Gastroesophageal sphincter (tissue), 3 donors: ENCODE measurements at regions not wholly inside any gene's neighbourhood (a gene's known extent, or its start where the extent isn't known, plus 50 kb on each side); places are given as distances from the start of the nearest gene placed in this dataset.

Experiments
- POLR2A ChIP-seq, 2 donors: fragments of 450-650 bp; IDR thresholded peaks; one replicate each; pipeline ENCODE4 v1.6.1; 2017; ENCODE audit warnings: antibody characterized with exemption in 2 of 2, mild to moderate bottlenecking in 2 of 2, moderate library complexity in 1 of 2
- TF ChIP-seq, protein P1 (sequence below), 4 experiments: fragments of 200-600 bp in 2 of 4; fragments of 450-650 bp in 2 of 4; sonication (generic) in 1 of 4; IDR thresholded peaks; one replicate each; pipeline ENCODE4 v1.5.1; 2017 to 2019; ENCODE audit warnings: antibody characterized with exemption in 4 of 4, mild to moderate bottlenecking in 2 of 4, moderate library complexity in 2 of 4

DNA sequence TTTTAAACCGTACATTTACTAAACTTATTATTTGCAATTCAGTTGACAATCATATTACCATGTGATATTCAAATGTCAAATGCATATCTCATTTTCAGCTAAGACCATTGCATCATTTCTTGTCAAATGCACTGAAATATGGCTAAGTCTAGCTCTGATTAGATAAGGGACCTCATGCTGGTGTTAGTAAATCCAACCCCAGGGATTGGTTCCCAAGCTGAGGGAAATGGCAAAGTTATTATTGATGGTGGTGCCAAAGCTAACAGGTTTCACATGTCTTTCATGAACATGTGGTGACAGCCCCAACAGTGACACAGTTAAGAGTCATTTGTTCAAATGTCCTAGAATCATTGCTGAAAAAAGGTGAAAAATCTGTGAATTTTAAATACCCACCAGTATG is 641.1 kb downstream of the MECOM start:
- TF ChIP-seq, protein P1, sequence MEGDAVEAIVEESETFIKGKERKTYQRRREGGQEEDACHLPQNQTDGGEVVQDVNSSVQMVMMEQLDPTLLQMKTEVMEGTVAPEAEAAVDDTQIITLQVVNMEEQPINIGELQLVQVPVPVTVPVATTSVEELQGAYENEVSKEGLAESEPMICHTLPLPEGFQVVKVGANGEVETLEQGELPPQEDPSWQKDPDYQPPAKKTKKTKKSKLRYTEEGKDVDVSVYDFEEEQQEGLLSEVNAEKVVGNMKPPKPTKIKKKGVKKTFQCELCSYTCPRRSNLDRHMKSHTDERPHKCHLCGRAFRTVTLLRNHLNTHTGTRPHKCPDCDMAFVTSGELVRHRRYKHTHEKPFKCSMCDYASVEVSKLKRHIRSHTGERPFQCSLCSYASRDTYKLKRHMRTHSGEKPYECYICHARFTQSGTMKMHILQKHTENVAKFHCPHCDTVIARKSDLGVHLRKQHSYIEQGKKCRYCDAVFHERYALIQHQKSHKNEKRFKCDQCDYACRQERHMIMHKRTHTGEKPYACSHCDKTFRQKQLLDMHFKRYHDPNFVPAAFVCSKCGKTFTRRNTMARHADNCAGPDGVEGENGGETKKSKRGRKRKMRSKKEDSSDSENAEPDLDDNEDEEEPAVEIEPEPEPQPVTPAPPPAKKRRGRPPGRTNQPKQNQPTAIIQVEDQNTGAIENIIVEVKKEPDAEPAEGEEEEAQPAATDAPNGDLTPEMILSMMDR (IDR thresholded peaks at IDR 0.05), result no peak
- no peak for TF ChIP-seq POLR2A (IDR thresholded peaks at IDR 0.05)
